OCI-LY3 (cell line): ENCODE measurements at regions not wholly inside any gene's neighbourhood (a gene's known extent, or its start where the extent isn't known, plus 50 kb on each side); places are given as distances from the start of the nearest gene placed in this dataset.

Source experiments
- CTCF ChIP-seq: fragments of 200-600, 300-600 bp; sonication (generic); IDR thresholded peaks from 2 replicates; pipeline ENCODE4 v1.5.1; 2014; ENCODE audit warnings: antibody characterized with exemption, low read length, low read depth
- EZH2phosphoT487 ChIP-seq: fragments of 200-600 bp; shearing (Covaris generic); IDR thresholded peaks from 2 replicates; pipeline ENCODE4 v1.6.1; 2018; ENCODE audit warnings: antibody characterized with exemption, mixed run types, low read depth

DNA sequence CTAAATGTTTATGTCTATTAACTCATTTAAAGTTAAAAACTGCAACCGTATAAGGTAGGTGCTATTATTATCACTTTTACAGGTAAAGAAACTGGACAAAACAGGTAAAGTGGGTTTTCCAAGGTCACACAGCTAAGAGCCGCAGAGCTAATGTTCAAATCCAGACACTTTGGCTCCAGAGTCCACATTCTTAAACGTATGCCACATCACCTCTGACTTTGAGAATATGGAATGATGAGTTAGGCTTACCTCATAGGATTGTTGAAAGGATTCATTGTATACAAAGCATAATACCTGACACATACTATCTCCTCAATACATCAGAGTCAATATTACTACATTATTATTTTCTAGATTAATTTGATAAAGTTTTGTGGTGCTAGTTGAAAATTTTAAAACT, 240.9 kb upstream of the STT3B start:
- TF ChIP-seq CTCF (no peak), EZH2phosphoT487 (no peak)
